Gastroesophageal sphincter (tissue), 4 donors: ENCODE measurements at regions not wholly inside any gene's neighbourhood (a gene's known extent, or its start where the extent isn't known, plus 50 kb on each side); places are given as distances from the start of the nearest gene placed in this dataset.
"Not testable (repeated sequence)": the region's sequence is repeated elsewhere in the genome, so short reads cannot be mapped to it uniquely, and the experiment has no call there.

Experiments
- ATAC-seq: fragments of 150-250 bp; one replicate; pipeline ENCODE4 v1.9.1; 2016; ENCODE audit warnings: mild to moderate bottlenecking, moderate library complexity
- H3K27ac ChIP-seq, 4 donors: fragments of 200-600 bp; sonication (generic) in 3 of 4; 1 replicate in 3 of 4; 2 replicates in 1 of 4; pipeline ENCODE4 v1.5.1; 2016 to 2019
- H3K27me3 ChIP-seq: fragments of 200-600 bp; sonication (generic); one replicate; pipeline ENCODE4 v1.5.1; 2019
- H3K36me3 ChIP-seq, 2 donors: fragments of 200-600 bp; sonication (generic); one replicate each; pipeline ENCODE4 v1.5.1; 2019; ENCODE audit warnings: control low read depth in 1 of 2
- H3K4me1 ChIP-seq, 3 donors: fragments of 200-600 bp; sonication (generic); 1 replicate in 2 of 3; 2 replicates in 1 of 3; pipeline ENCODE4 v1.5.1; 2016 to 2019; ENCODE audit warnings: control low read depth in 2 of 3
- H3K4me3 ChIP-seq, 2 donors: fragments of 200-600 bp; sonication (generic); one replicate each; pipeline ENCODE4 v1.5.1; 2019; ENCODE audit warnings: mild to moderate bottlenecking in 1 of 2, moderate library complexity in 1 of 2
- H3K9me3 ChIP-seq, 3 donors: fragments of 200-600 bp; sonication (generic); one replicate each; pipeline ENCODE4 v1.5.1; 2017 to 2019; ENCODE audit warnings: control low read depth in 2 of 3
- EP300 ChIP-seq: sonication (generic); formaldehyde crosslinking; IDR thresholded peaks from one replicate; pipeline ENCODE4 v1.6.1; 2017; ENCODE audit warnings: antibody characterized with exemption, mild to moderate bottlenecking
- POLR2A ChIP-seq, 2 donors: fragments of 450-650 bp; IDR thresholded peaks; one replicate each; pipeline ENCODE4 v1.6.1; 2017; ENCODE audit warnings: antibody characterized with exemption in 2 of 2, mild to moderate bottlenecking in 2 of 2, moderate library complexity in 1 of 2
- POLR2AphosphoS5 ChIP-seq: sonication (generic); formaldehyde crosslinking; IDR thresholded peaks from one replicate; pipeline ENCODE4 v1.6.1; 2017; ENCODE audit warnings: antibody characterized with exemption
- WGBS, 2 donors: methylation state at CpG; one replicate each; pipeline ENCODE4 v1.1.5; 2018; ENCODE audit warnings: low coverage in 1 of 2; 5-methylcytosine and 5-hydroxymethylcytosine counted together
- TF ChIP-seq, protein P1 (sequence below), 4 experiments: fragments of 200-600 bp in 2 of 4; fragments of 450-650 bp in 2 of 4; sonication (generic) in 1 of 4; IDR thresholded peaks; one replicate each; pipeline ENCODE4 v1.5.1; 2017 to 2019; ENCODE audit warnings: antibody characterized with exemption in 4 of 4, mild to moderate bottlenecking in 2 of 4, moderate library complexity in 2 of 4

DNA sequence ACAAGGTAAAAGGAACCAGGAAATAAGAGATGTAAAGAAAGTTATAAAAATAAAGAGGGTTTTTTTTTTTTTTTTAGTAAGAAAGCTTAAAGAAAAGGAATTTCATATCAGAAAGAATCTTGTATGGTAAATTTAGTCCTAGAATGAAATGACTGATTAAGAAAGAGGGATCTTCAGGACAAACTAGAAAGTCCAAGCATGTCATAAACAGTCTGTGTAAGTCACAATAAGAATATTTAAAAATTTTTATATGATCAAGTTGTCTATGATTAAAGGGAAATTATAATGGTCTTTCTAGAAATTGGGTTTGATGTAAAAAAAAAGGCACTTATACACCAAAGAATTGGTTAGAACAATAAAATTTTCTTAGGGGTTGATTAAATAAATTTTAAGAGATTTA, 289.5 kb downstream of the XPNPEP1 start:
- ATAC-seq: no peak
- H3K9me3 ChIP-seq: no peaks in the 10 kb centered on the region
- TF ChIP-seq, protein P1, sequence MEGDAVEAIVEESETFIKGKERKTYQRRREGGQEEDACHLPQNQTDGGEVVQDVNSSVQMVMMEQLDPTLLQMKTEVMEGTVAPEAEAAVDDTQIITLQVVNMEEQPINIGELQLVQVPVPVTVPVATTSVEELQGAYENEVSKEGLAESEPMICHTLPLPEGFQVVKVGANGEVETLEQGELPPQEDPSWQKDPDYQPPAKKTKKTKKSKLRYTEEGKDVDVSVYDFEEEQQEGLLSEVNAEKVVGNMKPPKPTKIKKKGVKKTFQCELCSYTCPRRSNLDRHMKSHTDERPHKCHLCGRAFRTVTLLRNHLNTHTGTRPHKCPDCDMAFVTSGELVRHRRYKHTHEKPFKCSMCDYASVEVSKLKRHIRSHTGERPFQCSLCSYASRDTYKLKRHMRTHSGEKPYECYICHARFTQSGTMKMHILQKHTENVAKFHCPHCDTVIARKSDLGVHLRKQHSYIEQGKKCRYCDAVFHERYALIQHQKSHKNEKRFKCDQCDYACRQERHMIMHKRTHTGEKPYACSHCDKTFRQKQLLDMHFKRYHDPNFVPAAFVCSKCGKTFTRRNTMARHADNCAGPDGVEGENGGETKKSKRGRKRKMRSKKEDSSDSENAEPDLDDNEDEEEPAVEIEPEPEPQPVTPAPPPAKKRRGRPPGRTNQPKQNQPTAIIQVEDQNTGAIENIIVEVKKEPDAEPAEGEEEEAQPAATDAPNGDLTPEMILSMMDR (IDR thresholded peaks at IDR 0.05): no peak
- TF ChIP-seq POLR2A (IDR thresholded peaks at IDR 0.05) (no peak), EP300 (no peak), POLR2AphosphoS5 (no peak)

DNA sequence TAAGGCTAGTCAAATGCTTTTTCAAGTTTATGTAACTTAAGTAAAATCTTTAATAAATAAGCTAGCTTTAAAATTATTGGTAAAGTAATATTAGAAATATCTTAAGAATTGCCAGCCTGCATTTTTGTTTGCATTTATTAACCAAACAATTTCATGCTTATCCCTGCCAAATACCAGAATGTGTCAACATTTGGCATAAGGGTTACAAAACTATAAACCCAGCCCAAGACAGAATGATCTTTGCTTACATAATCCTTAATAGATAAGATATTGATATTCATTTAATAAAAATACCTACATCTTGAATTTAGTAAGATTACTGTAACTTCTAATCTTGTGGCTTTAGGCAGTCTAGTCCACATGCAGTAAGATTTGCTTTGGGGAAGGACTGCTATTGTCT, 290.3 kb downstream of the XPNPEP1 start:
- not testable (repeated sequence) for ATAC-seq

More for the DNA sequence above, 289.5 kb downstream of the XPNPEP1 start:
- Histone ChIP-seq H3K36me3 (no peaks in the 10 kb centered on the region), H3K4me3 (no peak overlapping the region), H3K4me1 (no peaks in the 10 kb centered on the region), H3K27ac (no peak overlapping the region), H3K27me3 (no peaks in the 10 kb centered on the region)

DNA sequence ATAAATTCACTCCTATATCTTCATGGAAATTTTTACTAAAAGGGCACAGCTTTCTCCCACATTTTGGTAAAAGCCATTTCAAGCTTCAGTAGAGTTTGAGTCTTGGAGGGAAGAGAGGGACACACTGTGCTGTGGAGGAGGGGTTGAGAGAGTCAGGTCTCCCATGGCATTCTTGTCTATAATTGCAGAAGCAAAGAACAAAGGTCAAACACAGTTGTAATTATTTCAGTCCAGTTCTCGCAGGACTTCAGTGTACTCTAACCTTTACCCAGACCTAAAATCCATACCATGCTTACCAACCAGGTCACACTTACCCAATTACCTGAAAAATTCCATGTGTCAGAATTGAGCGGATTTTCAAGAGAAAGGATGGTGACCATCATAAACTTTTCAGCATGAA, 298.4 kb downstream of the XPNPEP1 start:
- no peak overlapping the region for H3K4me3 ChIP-seq
- no peaks in the 10 kb centered on the region for H3K4me1 ChIP-seq
- 59 to 67% methylated on average over 1 to 2 of the region's 2 CpGs for WGBS, 2 donors
- no peaks in the 10 kb centered on the region for H3K36me3 ChIP-seq
- no peaks in the 10 kb centered on the region for H3K9me3 ChIP-seq
- ATAC-seq: no peak
- H3K27me3 ChIP-seq: no peaks in the 10 kb centered on the region
- no peak overlapping the region for H3K27ac ChIP-seq
- TF ChIP-seq EP300: no peak
- no peak for TF ChIP-seq POLR2A (IDR thresholded peaks at IDR 0.05)
- TF ChIP-seq, protein P1 (IDR thresholded peaks at IDR 0.05): no peak
- no peak for TF ChIP-seq POLR2AphosphoS5

More for the DNA sequence above, 290.3 kb downstream of the XPNPEP1 start:
- not testable (repeated sequence) for H3K27me3 ChIP-seq, H3K4me1 ChIP-seq, H3K4me3 ChIP-seq, H3K9me3 ChIP-seq, H3K36me3 ChIP-seq, H3K27ac ChIP-seq

DNA sequence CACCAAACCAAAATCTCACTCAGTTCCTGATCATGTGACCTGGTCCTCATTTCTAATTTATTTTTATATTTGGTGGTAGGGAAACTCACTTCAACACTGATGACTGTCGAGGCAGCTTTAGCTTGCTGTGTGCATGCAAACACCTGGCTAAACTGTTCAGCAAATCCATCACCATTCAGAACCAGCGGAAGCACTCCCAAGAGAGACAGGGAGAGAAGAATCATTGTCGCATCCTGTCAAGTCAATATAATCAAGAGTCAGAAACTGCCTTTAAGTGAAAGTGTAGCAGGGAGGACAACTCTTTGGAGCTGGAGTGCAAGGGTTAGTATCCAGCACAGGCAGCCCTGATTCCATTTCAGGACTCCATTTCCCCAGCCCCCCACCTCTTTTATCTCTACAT, 300.7 kb downstream of the XPNPEP1 start:
- Histone ChIP-seq H3K36me3 (no peaks in the 10 kb centered on the region), H3K27me3 (no peaks in the 10 kb centered on the region), H3K4me3 (no peak overlapping the region), H3K9me3 (no peaks in the 10 kb centered on the region), H3K27ac (no peak overlapping the region), H3K4me1 (no peaks in the 10 kb centered on the region)
- ATAC-seq: no peak
- TF ChIP-seq POLR2AphosphoS5 (no peak), EP300 (no peak)
- 68 to 85% methylated on average over 2 to 3 of the region's 3 CpGs for whole genome bisulfite sequencing, 2 donors

DNA sequence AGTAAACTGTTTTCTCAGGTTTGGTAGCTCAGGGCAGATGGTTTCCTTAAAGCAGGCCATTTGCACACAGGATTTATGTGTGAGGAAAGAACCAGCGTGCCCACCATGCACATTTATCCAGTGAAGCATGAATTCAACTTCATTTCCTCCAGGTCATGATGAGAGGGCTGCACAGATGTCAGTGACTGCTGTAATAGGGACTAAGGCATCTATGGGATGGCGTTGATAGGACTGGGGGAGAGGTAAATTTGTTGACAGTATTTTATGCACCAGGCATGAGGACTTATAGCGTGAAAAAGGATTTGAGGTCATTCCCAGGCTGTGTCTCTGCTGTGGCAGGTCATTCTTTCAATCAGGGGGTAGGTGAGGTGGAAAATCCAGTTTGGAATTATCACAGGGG, 302.9 kb downstream of the XPNPEP1 start:
- no peak for ATAC-seq
- H3K4me3 ChIP-seq: no peak overlapping the region
- 51% methylated on average over 3 of the region's 3 CpGs for WGBS, 2 donors
- no peak for TF ChIP-seq POLR2A (IDR thresholded peaks at IDR 0.05)
- no peak for TF ChIP-seq EP300
- TF ChIP-seq, protein P1 (IDR thresholded peaks at IDR 0.05): no peak
- no peak for TF ChIP-seq POLR2AphosphoS5
- no peaks in the 10 kb centered on the region for H3K9me3 ChIP-seq
- H3K36me3 ChIP-seq: no peaks in the 10 kb centered on the region
- no peaks in the 10 kb centered on the region for H3K4me1 ChIP-seq
- H3K27me3 ChIP-seq: no peaks in the 10 kb centered on the region
- H3K27ac ChIP-seq: no peak overlapping the region

DNA sequence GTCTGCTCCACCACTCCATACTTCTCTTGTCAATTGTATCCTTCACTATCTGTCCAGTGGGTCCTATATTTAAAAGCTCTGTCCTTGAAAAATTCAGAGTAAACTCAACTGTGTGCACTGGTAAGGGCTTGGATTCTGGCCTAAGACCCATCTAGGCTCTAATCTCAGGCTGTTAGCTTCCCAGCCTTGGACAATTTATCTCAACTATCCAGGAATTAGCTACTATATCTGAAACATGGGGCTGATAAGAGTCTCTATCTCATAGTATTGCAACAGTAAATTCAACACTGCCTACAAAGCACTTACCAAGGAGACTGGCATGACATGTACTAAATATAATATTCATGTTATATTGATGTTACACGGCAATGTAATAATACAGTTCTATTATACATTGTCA, 303.4 kb downstream of the XPNPEP1 start:
- no peaks in the 10 kb centered on the region for H3K4me1 ChIP-seq
- TF ChIP-seq POLR2A (IDR thresholded peaks at IDR 0.05) (no peak), EP300 (no peak), POLR2AphosphoS5 (no peak)
- TF ChIP-seq, protein P1 (IDR thresholded peaks at IDR 0.05): no peak
- ATAC-seq: no peak
- H3K27ac ChIP-seq: no peak overlapping the region
- H3K27me3 ChIP-seq: no peaks in the 10 kb centered on the region
- no peaks in the 10 kb centered on the region for H3K9me3 ChIP-seq
- H3K36me3 ChIP-seq: no peaks in the 10 kb centered on the region
- no peak overlapping the region for H3K4me3 ChIP-seq
- WGBS, 2 donors: 80% methylated on average over 1 of the region's 1 CpG
